K562 (cell line): ENCODE measurements at regions not wholly inside any gene's neighbourhood (a gene's known extent, or its start where the extent isn't known, plus 50 kb on each side); places are given as distances from the start of the nearest gene placed in this dataset.

ENCODE experiments used
- ATAC-seq: fragments of 200-7000 bp; cut with Tn5 transposase; 3 replicates; pipeline ENCODE4 v1.9.1; 2020; ENCODE audit warnings: moderate library complexity
- BruUV-seq: library from RNA; stranded (reverse); fragments of 400-500 nt; replicated peaks from 2 replicates; lab custom pipeline; 2021; lab: Mats Ljungman, UMichigan
- CTCF ChIA-PET: fragments of 300-600 bp; formaldehyde crosslinking; extraction: SDS; loops from one replicate; lab custom pipeline; 2021; ENCODE audit warnings: low intra/inter-chr PET ratio; lab: Yijun Ruan, JAX
- POLR2A ChIA-PET: fragments of 300-600, 350-650 bp; sonication (Branson Sonifier 250); formaldehyde crosslinking; extraction: SDS; loops from one replicate; lab custom pipeline; 2021; ENCODE audit warnings: antibody characterized with exemption, inconsistent platforms; lab: Yijun Ruan, JAX
- DNase-seq, 4 experiments: peaks; one replicate each; pipeline versions ENCODE4 v3.0.0 to v3.0.0-alpha.2; 2011 to 2018; ENCODE audit warnings: low spot score in 3 of 4, mixed read lengths in 3 of 4; ENCODE audit errors: extremely low read depth in 1 of 4
- FAIRE-seq: peaks from 2 replicates; lab custom pipeline; 2011; peaks lifted over from hg19 to GRCh38; lab: Jason Lieb, UNC
- H2AFZ ChIP-seq: 2 replicates; pipeline ENCODE4 v1.6.0; 2011; ENCODE audit warnings: low read depth, low read length, control low read depth, inconsistent platforms
- H3K27ac ChIP-seq: fragments of 200-600 bp; 3 replicates; pipeline ENCODE4 v1.8.0; 2011; ENCODE audit warnings: low read depth, mild to moderate bottlenecking, control low read depth, inconsistent platforms, low read length, moderate library complexity, mixed read lengths; ENCODE audit errors: extremely low read depth
- H3K27me3 ChIP-seq, 2 experiments: fragments of 300-600 bp in 1 of 2; 2 replicates in 1 of 2; 3 replicates in 1 of 2; pipeline versions ENCODE4 v1.6.0 to v1.8.0; 2011; ENCODE audit warnings: inconsistent platforms in 2 of 2, low read length in 2 of 2, mild to moderate bottlenecking in 1 of 2, mixed read lengths in 1 of 2, moderate library complexity in 1 of 2; ENCODE audit not compliant: control insufficient read depth in 2 of 2, insufficient read depth in 2 of 2
- H3K36me3 ChIP-seq: fragments of 300-600 bp; 3 replicates; pipeline ENCODE4 v1.8.0; 2011; ENCODE audit warnings: mild to moderate bottlenecking, low read length, inconsistent platforms; ENCODE audit not compliant: control insufficient read depth, insufficient read depth
- H3K4me1 ChIP-seq, 2 experiments: fragments of 200-600 bp in 1 of 2; replicated peaks in 1 of 2; 2 replicates in 1 of 2; 3 replicates in 1 of 2; pipeline versions ENCODE4 v1.5.1 to v1.8.0; 2011; ENCODE audit warnings: inconsistent platforms in 2 of 2, low read length in 2 of 2, mild to moderate bottlenecking in 1 of 2, mixed read lengths in 1 of 2, moderate library complexity in 1 of 2; ENCODE audit not compliant: control insufficient read depth in 2 of 2, insufficient read depth in 2 of 2
- H3K4me2 ChIP-seq: 2 replicates; pipeline ENCODE4 v1.6.1; 2011; ENCODE audit warnings: low read length, control low read depth, inconsistent platforms, mixed read lengths; ENCODE audit not compliant: insufficient read depth
- H3K4me3 ChIP-seq: fragments of 200-600 bp; sonication (generic), shearing (Covaris generic); 2 replicates; pipeline ENCODE4 v1.5.1; 2016; ENCODE audit warnings: control low read depth, inconsistent platforms
- H3K79me2 ChIP-seq: fragments of 200-600 bp; 3 replicates; pipeline ENCODE4 v1.8.0; 2011; ENCODE audit warnings: low read length, inconsistent platforms; ENCODE audit not compliant: control insufficient read depth, insufficient read depth
- H3K9ac ChIP-seq, 2 experiments: 2 replicates each; pipeline versions ENCODE4 v1.6.0 to v1.6.1; 2011; ENCODE audit warnings: low read depth in 2 of 2, low read length in 2 of 2, control low read depth in 1 of 2, inconsistent platforms in 1 of 2, mild to moderate bottlenecking in 1 of 2, mixed read lengths in 1 of 2; ENCODE audit not compliant: insufficient read depth in 1 of 2
- H3K9me1 ChIP-seq: one replicate; pipeline ENCODE4 v1.6.0; 2011; ENCODE audit warnings: inconsistent platforms, mild to moderate bottlenecking, low read length, moderate library complexity; ENCODE audit not compliant: control insufficient read depth, insufficient read depth
- H3K9me3 ChIP-seq: replicated peaks from 2 replicates; pipeline ENCODE4 v1.5.1; 2011; ENCODE audit warnings: low read depth, low read length, inconsistent platforms; ENCODE audit not compliant: control insufficient read depth, insufficient read depth
- H4K20me1 ChIP-seq: replicated peaks from 2 replicates; pipeline ENCODE4 v1.6.1; 2011; ENCODE audit warnings: low read length, inconsistent platforms, mixed read lengths; ENCODE audit not compliant: control insufficient read depth, insufficient read depth
- CHD1 ChIP-seq: fragments of 200-600 bp; sonication (generic); IDR thresholded peaks from one replicate; pipeline ENCODE4 v1.6.1; 2012; ENCODE audit warnings: mild to moderate bottlenecking, moderate library complexity, low read length, inconsistent platforms
- HNRNPL ChIP-seq: fragments of 200-400 bp; formaldehyde crosslinking; IDR thresholded peaks from 2 replicates; pipeline ENCODE4 v1.6.1; 2017; ENCODE audit warnings: low read depth, mild to moderate bottlenecking, low read length
- JUN ChIP-seq, 2 experiments: sonication (generic) in 1 of 2; formaldehyde crosslinking in 1 of 2; IDR thresholded peaks; 2 replicates each; pipeline versions ENCODE4 v1.6.1 to v1.8.0; 2012 to 2022; ENCODE audit warnings: borderline replicate concordance in 2 of 2, mild to moderate bottlenecking in 2 of 2, improper control_type of control experiment in 1 of 2, low read depth in 1 of 2, low read length in 1 of 2, missing genetic modification reagents in 1 of 2
- MEF2D ChIP-seq: conservative IDR thresholded peaks from 2 replicates; pipeline ENCODE4 v1.6.1; 2016; ENCODE audit warnings: low read depth, missing genetic modification characterization, missing compliant biosample characterization
- MYC ChIP-seq, 2 experiments: fragments of 250-450 bp in 1 of 2; sonication (Bioruptor Pico) in 1 of 2; IDR thresholded peaks; 2 replicates each; pipeline versions ENCODE4 v1.5.1 to v1.6.1; 2012 to 2021; ENCODE audit warnings: low read depth in 2 of 2, borderline replicate concordance in 1 of 2, improper control_type of control experiment in 1 of 2, low read length in 1 of 2, mild to moderate bottlenecking in 1 of 2, moderate library complexity in 1 of 2
- NEUROD1 ChIP-seq: fragments of 150-350 bp; IDR thresholded peaks from 2 replicates; pipeline ENCODE4 v1.6.1; 2014; ENCODE audit warnings: borderline replicate concordance, low read length, low read depth; ENCODE audit not compliant: partially characterized antibody
- RHOXF2B ChIP-seq: fragments of 250-450 bp; sonication (Bioruptor Pico); conservative IDR thresholded peaks from 2 replicates; pipeline ENCODE4 v1.5.1; 2021
- TEAD4 ChIP-seq, 2 experiments: sonication (generic) in 1 of 2; formaldehyde crosslinking in 1 of 2; IDR thresholded peaks; 2 replicates each; pipeline versions ENCODE4 v1.6.1 to v1.8.0; 2012 to 2022; ENCODE audit warnings: borderline replicate concordance in 1 of 2, inconsistent platforms in 1 of 2, low read length in 1 of 2, mild to moderate bottlenecking in 1 of 2, missing genetic modification reagents in 1 of 2
- XRCC5 ChIP-seq: fragments of 200-400 bp; formaldehyde crosslinking; IDR thresholded peaks from 2 replicates; pipeline ENCODE4 v1.6.1; 2017; ENCODE audit warnings: low read depth, mild to moderate bottlenecking, low read length
- ZHX1 ChIP-seq: fragments of 150-350 bp; conservative IDR thresholded peaks from 2 replicates; pipeline ENCODE4 v1.6.1; 2014; ENCODE audit warnings: low read length
- ZNF23 ChIP-seq: fragments of 250-450 bp; sonication (Bioruptor Pico); IDR thresholded peaks from 2 replicates; pipeline ENCODE4 v1.4.0; 2020; ENCODE audit warnings: mild to moderate bottlenecking
- WGBS: fragments of 100-300 bp; shearing (Covaris generic); methylation state at CpG from one replicate; pipeline ENCODE4 v1.1.6; 2016; ENCODE audit warnings: low coverage, mixed read lengths; ENCODE audit not compliant: insufficient coverage; ENCODE audit errors: missing lambda C conversion rate; 5-methylcytosine and 5-hydroxymethylcytosine counted together
- in situ Hi-C: fragments of 300-500 bp; cut with MboI; formaldehyde crosslinking; loops from 4 replicates; pipeline ENCODE4 v1.15.0; 2018; ENCODE audit warnings: inconsistent platforms, mixed read lengths
- intact Hi-C: fragments of 100-400 bp; cut with micrococcal nuclease; formaldehyde crosslinking; loops from 2 replicates; pipeline ENCODE4 v1.14.2; 2022

GRCh38 chr16:86806181-86806837 lies 228.0 kb downstream of the FOXL1 start:
- H3K27ac ChIP-seq = no peak overlapping the region
- no peaks in the 10 kb centered on the region for H3K79me2 ChIP-seq
- no peak overlapping the region for H3K4me3 ChIP-seq
- no peaks in the 10 kb centered on the region for H3K4me1 ChIP-seq
- POLR2A ChIA-PET = no interaction called here
- no peak overlapping the region for H3K4me2 ChIP-seq
- CTCF ChIA-PET = no interaction called here
- peaks cover 25 to 49% of the 10 kb centered on the region in 2 experiments; a peak in 4 of 5 replicates for H3K27me3 ChIP-seq
- in situ Hi-C loops = no loop called here
- intact Hi-C loops = no loop called here
- H3K9me1 ChIP-seq = no peaks in the 10 kb centered on the region
- H4K20me1 ChIP-seq = no peaks in the 10 kb centered on the region; the same call in 1 of the 2 replicates
- WGBS = 2% methylated on average over 19 of the region's 20 CpGs
- no peaks in the 10 kb centered on the region for H3K9me3 ChIP-seq
- FAIRE-seq (no peak), DNase-seq (no peak), ATAC-seq (no peak)
- TF ChIP-seq ZHX1 (no peak), JUN (IDR thresholded peaks at IDR 0.05; ENCODE audit: borderline replicate concordance, low read depth, low read length) (no peak), JUN (CRISPR knock-in tag; IDR thresholded peaks at IDR 0.05; ENCODE audit: borderline replicate concordance) (no peak), CHD1 (no peak), RHOXF2B (CRISPR knock-in tag) (no peak), ZNF23 (CRISPR knock-in tag) (no peak), MYC (IDR thresholded peaks at IDR 0.05; ENCODE audit: low read depth, low read length) (no peak), MYC (CRISPR knock-in tag; IDR thresholded peaks at IDR 0.05; ENCODE audit: borderline replicate concordance, low read depth) (no peak), MEF2D (tag) (no peak), TEAD4 (IDR thresholded peaks at IDR 0.05; ENCODE audit: low read length) (no peak), TEAD4 (CRISPR knock-in tag; IDR thresholded peaks at IDR 0.05; ENCODE audit: borderline replicate concordance) (no peak), NEUROD1 (no peak), XRCC5 (no peak), HNRNPL (no peak)
- H3K36me3 ChIP-seq = no peaks in the 10 kb centered on the region
- H2AFZ ChIP-seq = no peak overlapping the region
- H3K9ac ChIP-seq = no peak overlapping the region
- no TSS peak for BruUV-seq
